ENCODE measurements at regions not wholly inside any gene's neighbourhood (a gene's known extent, or its start where the extent isn't known, plus 50 kb on each side); places are given as distances from the start of the nearest gene placed in this dataset.

- H3K4me2 ChIP-seq (ENCODE audit: low read depth, low read length) = no peak overlapping the region
Observed at GRCh38 chr1:222286011-222286410, 261.9 kb downstream of the HHIPL2 start.

GRCh38 chr1:222285526-222285925, 262.4 kb downstream of the HHIPL2 start:
- no peak for DNase-seq
- no peaks in the 10 kb centered on the region for H3K36me3 ChIP-seq (replicated peaks; ENCODE audit: insufficient read depth, low read length)
- H3K4me3 ChIP-seq (ENCODE audit: low read length) = no peak overlapping the region
- no peaks in the 10 kb centered on the region for H3K4me1 ChIP-seq (ENCODE audit: low read length)
- TF ChIP-seq EZH2 (optimal IDR thresholded peaks at IDR 0.05; ENCODE audit: low read depth, low read length) (no peak), EZH2phosphoT487 (IDR thresholded peaks at IDR 0.05; ENCODE audit: low read length) (no peak), CTCF (IDR thresholded peaks at IDR 0.05; ENCODE audit: low read length) (no peak)
- no peak overlapping the region for H2AFZ ChIP-seq (ENCODE audit: low read length)
- H3K9me3 ChIP-seq (replicated peaks; ENCODE audit: insufficient read depth, low read length) = no peaks in the 10 kb centered on the region
- no peaks in the 10 kb centered on the region for H4K20me1 ChIP-seq (ENCODE audit: insufficient read depth, low read length)
- H3K27me3 ChIP-seq (replicated peaks; ENCODE audit: insufficient read depth, low read length) = no peaks in the 10 kb centered on the region
- no peaks in the 10 kb centered on the region for H3K9me2 ChIP-seq (replicated peaks; ENCODE audit: insufficient read depth, low read length)
- H3K27ac ChIP-seq (ENCODE audit: low read length) = no peak overlapping the region
- no peaks in the 10 kb centered on the region for H3K79me2 ChIP-seq (ENCODE audit: low read length)
- H3K9ac ChIP-seq (ENCODE audit: low read length) = no peak overlapping the region
- no peaks in the 10 kb centered on the region for H3F3A ChIP-seq (ENCODE audit: insufficient read depth, low read length)
- H3K4me2 ChIP-seq (ENCODE audit: low read depth, low read length) = no peak overlapping the region

More at GRCh38 chr1:222286011-222286410, 261.9 kb downstream of the HHIPL2 start:
- Histone ChIP-seq H3F3A (ENCODE audit: insufficient read depth, low read length) (no peaks in the 10 kb centered on the region), H3K27ac (ENCODE audit: low read length) (no peak overlapping the region), H3K79me2 (ENCODE audit: low read length) (no peaks in the 10 kb centered on the region), H3K27me3 (replicated peaks; ENCODE audit: insufficient read depth, low read length) (no peaks in the 10 kb centered on the region), H3K9me2 (replicated peaks; ENCODE audit: insufficient read depth, low read length) (no peaks in the 10 kb centered on the region), H4K20me1 (ENCODE audit: insufficient read depth, low read length) (no peaks in the 10 kb centered on the region), H3K36me3 (replicated peaks; ENCODE audit: insufficient read depth, low read length) (no peaks in the 10 kb centered on the region), H2AFZ (ENCODE audit: low read length) (no peak overlapping the region), H3K9me3 (replicated peaks; ENCODE audit: insufficient read depth, low read length) (no peaks in the 10 kb centered on the region), H3K4me3 (ENCODE audit: low read length) (no peak overlapping the region), H3K4me1 (ENCODE audit: low read length) (no peaks in the 10 kb centered on the region), H3K9ac (ENCODE audit: low read length) (no peak overlapping the region)
- TF ChIP-seq EZH2phosphoT487 (IDR thresholded peaks at IDR 0.05; ENCODE audit: low read length) = no peak
- no peak for TF ChIP-seq CTCF (IDR thresholded peaks at IDR 0.05; ENCODE audit: low read length)
- no peak for TF ChIP-seq EZH2 (optimal IDR thresholded peaks at IDR 0.05; ENCODE audit: low read depth, low read length)
- no peak for DNase-seq

GRCh38 chr1:222284466-222284865, 263.4 kb downstream of the HHIPL2 start:
- Histone ChIP-seq H3K79me2 (ENCODE audit: low read length) (no peaks in the 10 kb centered on the region), H3F3A (ENCODE audit: insufficient read depth, low read length) (no peaks in the 10 kb centered on the region), H4K20me1 (ENCODE audit: insufficient read depth, low read length) (no peaks in the 10 kb centered on the region), H3K9me3 (replicated peaks; ENCODE audit: insufficient read depth, low read length) (no peaks in the 10 kb centered on the region), H3K9ac (ENCODE audit: low read length) (no peak overlapping the region), H3K4me1 (ENCODE audit: low read length) (no peaks in the 10 kb centered on the region), H3K27ac (ENCODE audit: low read length) (no peak overlapping the region), H3K4me2 (ENCODE audit: low read depth, low read length) (no peak overlapping the region), H3K9me2 (replicated peaks; ENCODE audit: insufficient read depth, low read length) (no peaks in the 10 kb centered on the region), H2AFZ (ENCODE audit: low read length) (no peak overlapping the region), H3K27me3 (replicated peaks; ENCODE audit: insufficient read depth, low read length) (no peaks in the 10 kb centered on the region), H3K4me3 (ENCODE audit: low read length) (no peak overlapping the region), H3K36me3 (replicated peaks; ENCODE audit: insufficient read depth, low read length) (no peaks in the 10 kb centered on the region)
- no peak for DNase-seq
- TF ChIP-seq EZH2phosphoT487 (IDR thresholded peaks at IDR 0.05; ENCODE audit: low read length) = no peak
- TF ChIP-seq CTCF (IDR thresholded peaks at IDR 0.05; ENCODE audit: low read length) = no peak
- TF ChIP-seq EZH2 (optimal IDR thresholded peaks at IDR 0.05; ENCODE audit: low read depth, low read length) = no peak
